ENCODE measurements at regions not wholly inside any gene's neighbourhood (a gene's known extent, or its start where the extent isn't known, plus 50 kb on each side); places are given as distances from the start of the nearest gene placed in this dataset.
"Not testable (repeated sequence)": the region's sequence is repeated elsewhere in the genome, so short reads cannot be mapped to it uniquely, and the experiment has no call there.

DNA sequence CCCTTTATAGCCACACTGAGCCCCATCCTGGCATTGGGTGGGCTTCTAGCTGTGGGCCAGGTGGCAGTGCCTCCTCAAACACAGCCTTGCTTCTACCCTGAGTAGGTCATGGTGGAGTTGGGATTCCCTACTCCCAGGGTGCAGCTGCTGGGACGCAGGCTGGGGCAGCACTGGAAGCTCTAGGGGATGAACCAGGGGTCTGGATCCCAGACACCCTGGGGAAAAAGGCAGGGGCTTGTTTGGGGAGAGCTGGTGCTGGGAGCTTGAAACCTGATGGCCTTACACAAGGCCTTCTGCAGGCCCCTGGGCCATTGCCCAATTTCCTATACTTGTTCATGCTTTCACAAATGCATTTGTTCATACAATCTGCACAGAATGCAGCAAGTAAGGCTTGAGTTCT, 103.7 kb upstream of the CTBP2 start:
- DNase-seq = no peak

DNA sequence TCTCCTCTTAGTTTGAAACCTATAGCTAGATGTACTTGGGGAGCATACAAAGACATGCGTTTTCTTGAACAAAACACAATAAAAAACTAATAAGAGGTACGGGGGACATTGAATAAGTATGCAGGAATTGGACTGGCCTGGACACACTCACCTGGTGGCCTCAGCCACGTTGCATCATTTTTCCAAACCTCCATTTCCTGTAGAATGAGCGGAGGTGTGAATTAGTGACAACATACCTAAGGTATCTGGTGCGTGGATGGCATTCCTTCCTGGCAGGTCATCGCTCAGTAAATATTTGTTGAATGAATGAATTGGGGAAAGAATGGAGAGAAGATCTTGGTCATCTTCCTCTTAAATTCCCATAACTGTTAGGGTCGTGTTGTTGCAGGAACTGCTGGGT, 103.2 kb upstream of the CTBP2 start:
- DNase-seq = no peak

DNA sequence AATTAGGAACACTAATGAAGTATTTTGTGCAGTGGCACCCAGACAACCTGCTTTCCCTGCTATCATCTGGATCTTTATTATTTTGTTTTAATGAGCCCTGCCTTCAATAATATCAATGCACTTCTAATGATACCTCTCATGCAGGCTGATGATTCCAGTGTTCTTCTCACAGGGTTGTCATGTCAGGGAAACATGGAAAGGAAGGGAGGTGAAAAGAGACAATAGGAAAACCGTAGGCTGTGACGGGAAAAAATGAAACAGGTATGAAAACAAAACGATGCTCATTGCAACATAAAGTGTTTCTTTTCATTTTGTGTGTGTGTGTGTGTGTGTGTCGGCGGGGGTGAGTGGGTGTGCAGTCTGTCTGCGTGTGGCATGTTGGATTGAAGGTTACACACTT, 102.6 kb upstream of the CTBP2 start:
- DNase-seq = no peak

DNA sequence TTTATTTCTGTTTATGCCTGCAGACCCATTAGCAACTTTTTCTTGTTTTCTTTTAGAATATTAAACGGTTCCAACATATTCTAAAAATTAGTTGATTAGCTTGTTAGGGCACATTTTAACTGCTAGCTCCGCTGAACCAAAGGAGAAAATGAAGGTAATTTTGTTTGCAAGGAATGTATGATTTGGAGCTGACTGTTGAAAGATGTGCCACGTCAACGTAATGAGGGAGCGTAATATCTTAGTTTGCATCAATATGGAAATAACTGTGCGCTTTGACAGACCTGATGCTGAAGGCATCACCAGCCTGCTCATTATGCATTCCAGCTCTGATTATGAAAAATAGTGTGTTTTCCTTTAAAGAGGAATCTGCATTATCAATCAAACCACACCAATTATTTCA, 102.0 kb upstream of the CTBP2 start:
- DNase-seq = no peak

DNA sequence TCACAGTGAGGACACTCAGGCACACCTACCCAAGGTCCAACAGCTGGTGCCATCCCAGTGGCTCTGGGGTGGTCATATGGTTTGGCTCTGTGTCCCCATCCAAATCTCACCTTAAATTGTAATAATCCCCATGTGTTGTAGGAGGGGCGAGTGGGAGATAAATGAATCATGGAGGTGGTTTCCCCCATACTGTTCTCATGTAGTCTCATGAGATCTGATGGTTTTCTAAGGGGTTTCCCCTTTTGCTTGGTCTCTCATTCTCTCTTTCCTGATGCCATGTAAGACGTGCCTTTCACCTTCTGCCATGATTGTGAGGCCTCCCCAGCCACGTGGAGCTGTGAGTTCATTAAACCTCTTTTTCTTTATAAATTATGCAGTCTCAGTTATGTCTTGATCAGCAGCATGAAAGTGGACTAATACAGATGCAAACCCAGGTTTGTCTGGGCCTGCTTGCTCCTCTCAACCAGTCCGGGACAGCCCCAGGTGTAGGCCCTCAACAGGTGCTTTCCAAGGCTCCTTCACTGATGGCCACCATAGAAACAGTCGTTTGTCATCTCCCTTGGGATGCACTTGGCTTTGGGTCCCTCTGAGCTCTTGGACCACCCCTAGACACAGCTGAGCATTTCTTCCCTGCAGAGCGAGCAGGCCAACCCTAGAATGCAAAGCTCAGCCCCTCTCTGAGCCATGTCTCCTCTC, 101.3 kb upstream of the CTBP2 start:
- DNase-seq = no peak

DNA sequence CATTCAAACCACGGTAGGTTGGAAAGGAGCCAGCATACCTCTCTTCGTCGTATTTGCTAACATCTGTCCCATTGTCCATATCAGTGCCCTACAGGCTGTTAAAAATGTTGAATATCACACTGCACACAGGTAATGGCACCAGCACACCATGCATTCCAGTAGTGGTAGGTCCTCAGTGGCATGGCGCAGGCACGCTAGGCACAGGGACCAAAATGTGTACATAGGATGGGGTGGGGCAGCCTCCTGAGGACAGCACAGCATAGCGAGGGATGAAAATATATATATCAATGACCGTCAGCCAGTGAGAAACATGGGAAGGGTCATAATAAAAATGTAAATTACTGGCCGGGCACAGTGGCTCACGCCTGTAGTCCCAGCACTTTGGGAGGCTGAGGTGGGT, 99.9 kb upstream of the CTBP2 start:
- DNase-seq = no peak

DNA sequence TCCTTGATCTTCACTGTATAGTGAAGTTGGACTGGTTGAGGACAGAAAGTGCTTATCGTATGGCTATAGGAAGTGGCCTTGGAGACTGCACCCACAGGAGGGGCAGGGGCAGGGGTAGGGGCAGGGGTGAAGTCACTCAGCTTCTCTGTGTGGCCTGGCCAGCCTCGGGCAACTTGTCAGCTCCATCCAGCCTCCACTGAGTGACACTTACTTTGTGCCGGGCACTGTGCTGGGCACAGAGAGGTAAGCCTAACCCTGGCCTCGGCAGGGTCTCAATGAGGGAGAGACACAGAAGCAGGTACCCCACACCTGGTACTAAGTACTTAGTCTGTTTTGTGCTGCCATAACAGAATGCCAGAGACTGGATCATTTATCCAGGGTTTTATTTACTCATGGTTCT, 99.3 kb upstream of the CTBP2 start:
- no peak for DNase-seq

DNA sequence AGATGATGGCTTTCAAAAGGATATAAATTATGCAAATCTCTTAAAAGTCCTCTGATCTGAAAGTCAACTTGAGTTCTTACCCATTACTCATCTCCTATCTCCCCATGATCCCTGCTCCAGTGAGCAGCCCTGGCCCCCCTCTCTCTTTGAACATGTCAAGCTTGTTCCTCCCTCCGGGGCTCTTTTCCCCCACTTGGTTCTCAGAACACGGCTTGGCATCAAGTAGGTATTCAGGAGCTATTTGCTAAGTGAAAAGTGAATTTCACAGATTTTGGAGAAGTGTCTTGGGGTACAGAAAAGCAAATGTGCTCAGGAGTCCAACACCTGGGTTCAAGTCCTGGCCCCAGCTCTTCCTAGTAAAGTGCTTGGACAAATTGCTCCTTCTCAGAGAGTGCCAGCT, 98.3 kb upstream of the CTBP2 start:
- no peak for DNase-seq

DNA sequence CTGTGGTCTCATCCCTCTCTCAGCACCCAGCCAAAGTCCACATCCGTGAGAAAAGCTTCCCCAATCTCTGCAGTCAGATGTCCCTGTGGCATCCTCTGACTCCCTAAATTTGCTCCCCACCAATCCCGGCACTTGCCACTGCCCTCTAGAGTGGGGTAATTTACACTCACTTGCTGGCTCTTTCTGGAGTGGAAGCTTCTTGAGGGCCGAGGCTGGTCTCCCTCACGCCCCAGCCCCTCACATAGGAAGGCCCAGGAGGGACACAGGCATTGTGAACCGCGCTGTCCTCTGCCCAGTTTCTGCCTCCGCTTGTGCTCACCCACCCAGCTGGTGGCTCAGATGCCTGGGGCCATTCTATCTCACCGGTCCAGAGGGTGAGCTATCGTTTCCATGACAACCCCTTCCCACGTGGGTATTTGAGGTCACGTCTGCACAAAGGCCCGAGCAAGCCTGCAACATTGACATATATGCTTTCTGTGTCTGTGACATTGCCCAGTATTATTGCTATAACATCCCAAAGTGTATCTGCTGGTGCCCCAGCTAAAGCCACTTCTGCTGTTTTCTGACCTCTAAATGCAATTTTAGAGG, 97.3 kb upstream of the CTBP2 start:
- no peak for DNase-seq

DNA sequence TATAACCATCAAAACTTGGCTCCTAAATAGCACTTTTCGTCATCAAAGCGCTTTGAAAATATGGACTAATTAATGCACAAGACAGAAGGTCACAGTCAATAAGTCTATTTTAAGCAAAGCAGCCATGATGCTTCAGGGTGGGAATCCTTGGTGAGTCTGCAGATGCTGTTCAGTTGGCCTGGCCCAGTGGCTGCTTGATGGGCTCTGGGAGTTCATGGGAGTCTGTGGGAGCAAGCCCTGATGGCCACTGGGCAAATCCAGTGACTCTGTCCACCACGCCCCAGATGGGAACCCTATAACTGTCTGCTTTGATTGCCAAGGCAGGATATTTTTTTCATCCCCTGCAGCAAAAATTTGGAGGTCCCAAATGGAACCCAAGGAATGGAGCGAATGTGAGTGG, 95.7 kb upstream of the CTBP2 start:
- DNase-seq = no peak

DNA sequence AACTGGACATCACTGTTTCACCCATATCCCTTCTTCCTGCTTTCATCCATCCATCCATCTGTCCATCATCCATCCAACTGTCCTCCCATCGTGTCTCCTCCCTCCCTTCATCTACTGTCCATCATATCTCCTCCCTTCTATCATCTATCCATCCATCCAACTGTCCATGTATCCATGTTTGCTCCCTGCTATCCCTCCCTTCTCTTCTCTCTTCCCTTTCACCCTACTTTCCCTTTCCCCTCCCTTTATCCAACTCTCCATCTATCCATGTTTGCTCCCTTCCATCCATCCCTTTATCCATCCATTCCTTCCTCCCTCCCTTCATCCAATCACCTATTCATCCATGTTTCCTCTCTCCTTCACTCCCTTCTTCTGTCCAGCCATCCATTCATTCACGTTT, 92.6 kb upstream of the CTBP2 start:
- DNase-seq = no peak

DNA sequence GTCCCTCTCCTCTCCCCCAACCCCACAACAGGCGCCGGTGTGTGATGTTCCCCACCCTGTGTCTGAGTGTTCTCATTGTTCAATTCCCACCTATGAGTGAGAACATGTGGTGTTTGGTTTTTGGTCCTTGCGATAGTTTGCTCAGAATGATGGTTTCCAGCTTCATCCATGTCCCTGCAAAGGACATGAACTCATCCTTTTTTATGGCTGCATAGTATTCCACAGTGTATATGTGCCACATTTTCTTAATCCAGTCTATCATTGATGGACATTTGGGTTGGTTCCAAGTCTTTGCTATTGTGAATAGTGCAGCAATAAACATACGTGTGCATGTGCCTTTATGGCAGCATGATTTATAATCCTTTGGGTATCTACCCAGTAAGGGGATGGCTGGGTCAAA, 90.5 kb upstream of the CTBP2 start:
- not testable (repeated sequence) for DNase-seq

DNA sequence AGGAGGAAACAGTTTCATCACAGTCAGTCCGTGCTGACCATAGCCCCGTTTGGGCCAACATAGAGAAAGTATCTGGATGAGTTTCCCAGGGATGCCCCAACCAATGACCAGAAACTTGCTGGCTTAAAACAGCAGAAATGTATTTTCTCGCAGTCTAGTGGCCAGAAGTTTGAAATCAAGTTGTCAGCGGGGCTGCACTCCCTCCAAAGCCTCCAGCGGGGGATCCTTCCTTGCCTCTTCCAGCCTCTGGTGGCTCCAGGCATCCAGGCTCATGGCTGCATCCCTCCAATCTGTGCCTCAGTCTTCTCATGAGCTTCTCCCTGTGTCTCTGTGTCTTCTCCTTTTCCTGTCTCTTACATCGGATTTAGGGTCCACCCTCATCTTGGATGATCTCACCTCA, 89.6 kb upstream of the CTBP2 start:
- no peak for DNase-seq

DNA sequence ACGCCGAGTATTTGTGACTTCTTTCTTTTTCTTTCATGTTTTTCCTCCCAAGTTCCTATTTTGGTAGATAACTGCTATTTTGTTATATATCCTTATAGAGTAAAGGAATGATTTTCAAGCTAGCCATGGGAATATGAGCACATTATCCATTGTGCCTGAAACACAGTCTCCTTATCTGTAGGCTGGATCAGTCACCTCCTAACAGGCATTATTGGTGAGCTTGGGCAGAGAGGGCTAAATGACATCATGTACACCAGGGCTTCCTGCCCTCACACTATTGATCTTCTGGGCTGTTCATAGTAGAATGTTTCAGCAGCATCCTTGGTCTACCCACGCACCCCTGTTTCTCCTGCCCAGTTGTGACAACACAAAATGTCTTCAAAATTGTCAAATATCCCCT, 88.1 kb upstream of the CTBP2 start:
- no peak for DNase-seq

DNA sequence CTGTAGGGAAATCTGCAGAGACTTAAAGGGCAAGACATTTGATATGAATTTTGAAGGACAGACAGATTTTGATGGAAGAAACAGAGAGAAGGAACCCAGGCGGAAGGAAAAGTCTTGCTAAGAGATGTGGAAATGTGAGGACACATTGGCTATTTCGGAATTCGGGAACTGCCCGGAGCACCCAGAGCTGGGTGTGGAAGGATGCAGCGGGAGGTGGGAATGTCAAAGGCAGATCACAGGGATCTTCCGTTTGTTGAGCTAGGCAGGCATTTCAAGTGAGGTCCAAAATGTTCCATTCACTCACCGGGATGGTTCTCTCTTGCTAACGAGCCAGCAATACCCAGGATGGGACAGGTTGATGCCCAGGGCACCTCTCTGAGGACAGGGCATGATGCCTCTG, 87.2 kb upstream of the CTBP2 start:
- no peak for DNase-seq

DNA sequence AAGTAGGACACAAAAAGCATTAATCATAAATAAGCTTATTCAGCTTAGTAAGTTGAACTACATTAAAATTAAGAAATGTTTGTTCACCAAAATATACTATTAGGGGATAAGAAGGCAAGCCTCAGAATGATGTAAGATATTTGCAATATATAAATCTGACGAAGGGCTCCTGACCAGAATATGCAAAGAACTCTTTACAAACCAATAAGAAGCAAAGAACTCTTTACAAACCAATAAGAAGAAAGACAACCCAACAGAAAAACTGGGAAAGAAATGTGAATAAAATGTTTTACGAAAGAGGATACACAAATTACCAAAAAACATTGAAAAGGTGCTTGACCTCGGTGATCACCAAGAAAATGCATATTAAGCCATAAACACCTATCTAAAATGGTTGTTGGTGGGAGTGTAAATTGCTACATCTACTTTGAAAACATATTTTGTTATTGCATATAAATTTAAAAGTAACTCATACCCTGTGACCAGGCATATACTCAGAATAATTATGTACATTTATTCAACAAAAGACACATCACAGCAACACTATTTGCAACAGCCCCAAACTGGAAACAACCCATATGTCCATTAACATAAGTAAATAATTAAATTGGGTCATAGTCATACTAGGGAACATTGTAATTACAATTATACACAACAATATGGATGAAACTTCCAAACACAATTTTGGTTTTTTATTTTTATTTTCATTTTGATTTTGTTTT, 83.3 kb upstream of the CTBP2 start:
- DNase-seq = no peak

DNA sequence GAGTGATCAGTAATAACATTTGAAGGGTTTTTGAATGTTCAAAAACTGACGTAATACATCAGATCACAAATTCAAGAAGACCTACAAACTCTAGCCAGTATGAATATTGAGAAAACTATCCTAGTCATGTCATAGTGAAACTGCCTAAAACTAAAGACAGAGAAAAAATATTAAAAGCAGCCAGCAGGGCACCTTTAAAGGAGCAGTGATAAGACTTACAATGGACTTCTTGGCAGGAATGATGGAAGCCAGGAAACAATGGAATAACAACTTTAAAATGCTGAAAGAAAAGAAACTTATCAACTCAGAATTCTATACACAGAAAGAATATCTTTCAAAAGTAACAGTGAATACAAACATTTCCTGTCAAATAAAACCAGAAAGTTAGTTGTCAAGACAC, 78.3 kb upstream of the CTBP2 start:
- DNase-seq = no peak

DNA sequence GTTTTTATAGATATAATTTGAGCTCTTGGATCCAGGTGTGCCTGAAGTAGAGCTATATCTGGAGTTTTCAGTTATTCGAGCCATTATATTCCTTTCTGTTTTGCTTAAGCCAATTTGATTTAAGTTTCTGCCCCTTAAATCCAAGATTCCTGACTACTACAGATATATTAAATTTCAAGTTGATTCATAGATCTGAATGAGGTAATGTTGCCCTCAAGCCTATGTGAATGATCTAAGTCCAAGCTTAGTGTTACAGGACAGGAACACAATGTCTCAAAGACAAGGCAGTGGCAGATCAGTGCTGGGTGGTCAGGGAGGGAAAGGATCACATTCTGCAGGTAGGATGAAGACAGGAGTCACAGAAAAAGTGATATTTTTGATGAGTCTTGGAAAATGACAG, 75.7 kb upstream of the CTBP2 start:
- DNase-seq = no peak

DNA sequence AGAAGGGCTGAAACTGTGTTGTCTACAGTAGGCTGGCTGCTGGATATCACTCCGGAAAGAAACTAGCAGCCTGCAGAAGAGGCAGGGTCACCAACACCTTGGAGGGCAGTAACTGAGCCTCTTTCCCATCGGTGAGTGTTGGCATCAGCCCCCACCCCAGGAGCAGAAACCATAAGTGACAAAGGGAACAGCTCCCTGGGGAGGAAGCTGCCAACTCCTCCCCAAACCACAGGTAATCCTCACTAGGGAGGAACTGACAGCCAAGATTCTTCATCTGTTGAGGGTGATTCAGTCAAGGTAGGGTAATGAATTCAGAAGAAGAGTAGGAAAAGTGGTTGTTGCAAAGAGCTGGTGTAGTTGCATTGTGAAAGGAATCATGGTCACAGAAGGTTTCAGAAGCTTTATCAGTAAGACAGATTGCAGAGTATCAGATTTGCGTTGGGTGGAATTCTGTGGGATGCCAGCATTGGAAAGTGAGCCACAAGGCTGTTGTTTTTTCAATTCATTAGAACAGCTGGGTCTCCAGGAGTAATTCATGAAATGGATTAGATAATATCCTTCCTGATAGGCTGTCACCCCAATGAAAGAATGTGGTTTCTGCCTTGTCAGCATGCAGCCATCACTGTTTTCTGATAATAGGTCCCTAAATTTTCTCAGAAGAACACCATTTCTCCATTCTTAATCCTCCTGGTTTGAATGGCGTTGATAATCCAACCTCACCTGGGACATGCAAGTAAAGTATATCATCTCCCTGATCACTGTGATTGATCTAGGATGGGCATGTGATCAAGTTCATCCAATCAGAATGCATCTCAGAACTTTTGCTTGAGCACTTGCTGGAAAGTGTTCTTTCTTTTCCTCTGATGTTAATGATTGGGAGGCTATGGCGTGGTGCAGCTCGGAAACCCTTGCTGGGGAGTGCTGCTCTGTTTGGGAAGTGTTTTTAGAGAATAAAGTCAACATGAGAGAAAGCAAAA, 75.0 kb upstream of the CTBP2 start:
- DNase-seq = no peak

DNA sequence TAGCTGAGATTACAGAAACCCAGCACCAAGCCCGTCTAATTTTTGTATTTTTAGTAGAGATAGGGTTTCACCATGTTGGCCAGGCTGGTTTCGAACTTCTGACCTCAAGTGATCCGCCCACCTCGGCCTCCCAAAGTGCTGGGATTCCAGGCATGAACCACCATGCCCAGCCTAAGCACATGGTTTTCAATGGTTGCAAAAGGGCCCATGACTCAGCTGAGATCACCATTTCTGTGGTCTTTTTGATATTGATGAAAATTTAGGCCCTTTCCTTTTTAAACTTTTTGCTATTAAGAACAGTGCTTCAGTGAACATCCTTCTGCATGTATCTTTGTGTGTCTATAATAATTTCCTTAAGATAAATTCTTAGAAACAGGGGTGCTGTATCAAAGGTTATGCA, 74.2 kb upstream of the CTBP2 start:
- DNase-seq = not testable (repeated sequence)

DNA sequence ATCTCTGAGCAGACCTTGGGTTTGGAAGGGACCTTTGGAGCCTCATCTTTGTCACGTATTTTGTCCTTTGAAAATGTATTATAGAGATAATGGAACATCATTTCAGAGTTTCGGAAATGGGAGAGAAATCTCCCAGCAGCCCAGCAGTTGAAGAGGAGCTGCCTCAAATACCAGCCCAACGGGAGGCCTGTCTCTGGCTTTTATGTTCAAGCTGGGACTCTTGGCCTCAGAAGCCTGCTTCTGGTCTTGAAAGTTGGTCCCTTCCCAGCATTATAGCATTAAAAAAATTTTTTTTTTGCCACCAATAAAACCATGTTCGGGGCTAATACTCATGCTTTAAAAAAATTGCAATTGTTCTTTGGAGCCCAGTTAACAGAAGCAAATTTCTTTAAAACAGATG, 73.4 kb upstream of the CTBP2 start:
- no peak for DNase-seq

DNA sequence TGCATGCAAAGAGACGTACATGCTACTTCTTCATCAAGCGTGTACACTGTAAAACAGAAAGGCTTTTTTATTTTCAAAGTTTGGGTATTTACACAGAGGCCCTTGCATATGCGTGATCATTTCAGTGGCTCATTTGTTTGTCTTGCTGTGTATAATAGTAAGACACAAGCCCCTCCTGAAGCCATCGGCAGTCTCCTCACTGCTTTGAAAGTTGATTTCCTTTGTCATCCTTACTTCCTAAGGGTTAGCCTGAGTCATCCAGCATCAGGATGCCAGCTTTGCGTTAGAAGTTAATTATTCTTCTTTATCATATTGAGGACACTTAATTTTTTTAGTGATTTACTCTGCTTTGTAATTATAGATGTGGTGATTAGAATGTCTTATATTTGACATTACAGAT, 72.5 kb upstream of the CTBP2 start:
- no peak for DNase-seq

DNA sequence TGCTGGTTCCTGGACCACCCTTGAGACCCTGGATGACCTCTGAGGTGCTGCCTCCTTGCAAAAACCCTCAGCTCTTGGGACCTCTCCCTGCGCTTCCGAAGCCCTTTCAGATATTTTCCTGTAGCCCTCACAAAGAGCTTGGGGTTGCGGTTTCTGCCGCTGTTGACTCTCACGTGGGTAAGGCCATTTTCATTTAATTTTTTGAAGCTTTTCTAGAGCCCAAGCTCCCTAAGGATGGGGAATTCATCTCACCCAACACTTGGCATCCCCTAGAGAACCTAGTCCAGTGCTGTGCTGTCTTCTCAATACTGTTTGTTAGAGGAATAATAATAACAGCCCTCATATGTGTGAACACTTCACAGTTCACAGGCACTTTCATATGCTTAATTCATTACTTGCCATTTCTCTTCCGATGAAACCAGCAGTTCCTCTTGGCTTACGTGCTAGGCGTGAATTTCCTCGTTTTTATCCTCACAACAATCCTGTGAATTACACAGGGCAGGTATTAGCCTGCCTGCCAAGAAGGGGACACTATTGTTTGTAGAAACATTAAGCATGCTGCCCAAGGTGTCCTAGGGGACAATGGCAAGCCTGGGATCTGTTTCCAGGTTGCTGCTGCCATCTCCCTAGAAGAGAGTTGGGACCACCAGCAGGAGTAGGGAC, 71.6 kb upstream of the CTBP2 start:
- no peak for DNase-seq

Data from NCI-H2107 (cell line).